ENCODE measurements at regions not wholly inside any gene's neighbourhood (a gene's known extent, or its start where the extent isn't known, plus 50 kb on each side); places are given as distances from the start of the nearest gene placed in this dataset.

- peak; percentile 48 for DNase-seq (ENCODE audit: low read depth)
These were observed 396.5 kb downstream of the OCA2 start for GRCh38 chr15:27702581-27702980.

GRCh38 chr15:27701956-27702355 is 397.2 kb downstream of the OCA2 start:
- DNase-seq (ENCODE audit: low read depth) = no peak

- no peak for DNase-seq (ENCODE audit: low read depth)
These were observed 398.1 kb downstream of the OCA2 start for GRCh38 chr15:27701014-27701413.

- no peak for DNase-seq (ENCODE audit: low read depth)
These were observed 399.4 kb downstream of the OCA2 start for GRCh38 chr15:27699699-27700098.

GRCh38 chr15:27696530-27696929 is 402.6 kb downstream of the OCA2 start:
- DNase-seq (ENCODE audit: low read depth) = no peak

GRCh38 chr15:27695726-27696125 is 403.4 kb downstream of the OCA2 start:
- no peak for DNase-seq (ENCODE audit: low read depth)

GRCh38 chr15:27694506-27695087 is 404.5 kb downstream of the OCA2 start:
- DNase-seq (ENCODE audit: low read depth) = no peak

- no peak for DNase-seq (ENCODE audit: low read depth)
These were observed 405.8 kb downstream of the OCA2 start for GRCh38 chr15:27693280-27693679.

- no peak for DNase-seq (ENCODE audit: low read depth)
These were observed 406.7 kb downstream of the OCA2 start for GRCh38 chr15:27692438-27692837.

- no peak for DNase-seq (ENCODE audit: low read depth)
These were observed 408.8 kb downstream of the OCA2 start for GRCh38 chr15:27690290-27690689.

- DNase-seq (ENCODE audit: low read depth) = no peak
These were observed 412.1 kb downstream of the OCA2 start for GRCh38 chr15:27686971-27687370.

GRCh38 chr15:27686369-27686768 is 412.7 kb downstream of the OCA2 start:
- DNase-seq (ENCODE audit: low read depth) = no peak

- no peak for DNase-seq (ENCODE audit: low read depth)
These were observed 413.5 kb downstream of the OCA2 start for GRCh38 chr15:27685644-27686043.

GRCh38 chr15:27683121-27683520 is 416.0 kb downstream of the OCA2 start:
- DNase-seq (ENCODE audit: low read depth) = no peak

GRCh38 chr15:27681038-27681437 is 418.1 kb downstream of the OCA2 start:
- DNase-seq (ENCODE audit: low read depth) = no peak

- DNase-seq (ENCODE audit: low read depth) = no peak
These were observed 419.2 kb downstream of the OCA2 start for GRCh38 chr15:27679731-27680471.

- no peak for DNase-seq (ENCODE audit: low read depth)
These were observed 419.9 kb downstream of the OCA2 start for GRCh38 chr15:27679203-27679602.

GRCh38 chr15:27677951-27678350 is 421.2 kb downstream of the OCA2 start:
- no peak for DNase-seq (ENCODE audit: low read depth)

GRCh38 chr15:27676647-27677046 is 422.5 kb downstream of the OCA2 start:
- no peak for DNase-seq (ENCODE audit: low read depth)

- no peak for DNase-seq (ENCODE audit: low read depth)
These were observed 423.5 kb downstream of the OCA2 start for GRCh38 chr15:27675571-27675970.

GRCh38 chr15:27674826-27675225 is 424.3 kb downstream of the OCA2 start:
- DNase-seq (ENCODE audit: low read depth) = no peak

- DNase-seq (ENCODE audit: low read depth) = no peak
These were observed 425.2 kb downstream of the OCA2 start for GRCh38 chr15:27673766-27674445.

GRCh38 chr15:27672537-27672936 is 426.6 kb downstream of the OCA2 start:
- no peak for DNase-seq (ENCODE audit: low read depth)
